Lower leg skin (tissue), 4 donors: ENCODE measurements at regions not wholly inside any gene's neighbourhood (a gene's known extent, or its start where the extent isn't known, plus 50 kb on each side); places are given as distances from the start of the nearest gene placed in this dataset.

Experiments used
- DNase-seq, 2 donors: peaks; one replicate each; pipeline ENCODE4 v3.0.0-alpha.2; 2019; ENCODE audit warnings: low spot score in 2 of 2
- H3K4me3 ChIP-seq: fragments of 200-600 bp; sonication (generic); 2 replicates; pipeline ENCODE4 v1.5.1; 2017; ENCODE audit warnings: mild to moderate bottlenecking, low read depth; ENCODE audit not compliant: poor library complexity, severe bottlenecking
- CTCF ChIP-seq, 3 donors: fragments of 450-650 bp; IDR thresholded peaks; one replicate each; pipeline ENCODE4 v1.5.1; 2016; ENCODE audit warnings: antibody characterized with exemption in 3 of 3, mild to moderate bottlenecking in 3 of 3, moderate library complexity in 2 of 3
- POLR2A ChIP-seq, 2 donors: fragments of 450-650 bp; IDR thresholded peaks; one replicate each; pipeline ENCODE4 v1.6.1; 2016 to 2017; ENCODE audit warnings: antibody characterized with exemption in 2 of 2, mild to moderate bottlenecking in 1 of 2, moderate library complexity in 1 of 2
- WGBS, 2 donors: methylation state at CpG; one replicate each; pipeline ENCODE4 v1.1.5; 2018; 5-methylcytosine and 5-hydroxymethylcytosine counted together
- intact Hi-C: fragments of 100-400 bp; cut with DNase I; formaldehyde crosslinking; loops from one replicate; pipeline ENCODE4 v1.15.0; 2023; ENCODE audit warnings: low total_unique reads

- WGBS, 2 donors = 76 to 93% methylated on average over 7 of the region's 7 CpGs
- intact Hi-C loops = no loop called here
- no peak overlapping the region for H3K4me3 ChIP-seq
- DNase-seq = no peak
- TF ChIP-seq POLR2A (IDR thresholded peaks at IDR 0.05) (no peak), CTCF (IDR thresholded peaks at IDR 0.05) (no peak)
Measured at GRCh38 chr13:40336228-40337221, 329.9 kb downstream of the FOXO1 start.

DNA sequence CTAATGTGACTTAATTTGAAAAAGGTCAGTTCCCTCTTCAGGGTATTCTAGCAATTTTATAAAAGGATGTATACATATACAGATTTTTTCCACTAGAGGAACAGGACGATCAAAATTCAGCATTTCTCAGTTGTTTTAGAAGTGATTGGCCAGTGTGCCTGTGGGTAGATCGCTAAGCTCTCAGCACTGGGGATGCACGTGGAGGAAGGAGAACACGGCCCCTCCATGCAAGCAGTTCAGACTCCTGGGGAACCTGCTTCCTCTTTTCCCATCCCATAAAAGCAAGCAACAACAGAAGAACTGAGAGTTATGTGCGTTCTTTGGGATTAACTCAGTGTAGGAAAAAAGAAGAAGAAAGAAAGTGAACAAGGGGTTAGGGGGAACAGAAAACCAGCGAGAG, 328.8 kb downstream of the FOXO1 start:
- DNase-seq = no peak
- TF ChIP-seq CTCF (IDR thresholded peaks at IDR 0.05) (no peak), POLR2A (IDR thresholded peaks at IDR 0.05) (no peak)
- H3K4me3 ChIP-seq = no peak overlapping the region
- 84 to 88% methylated on average over 6 of the region's 6 CpGs for WGBS, 2 donors
- intact Hi-C loops = no loop called here

- 87 to 92% methylated on average over 5 of the region's 5 CpGs for WGBS, 2 donors
- TF ChIP-seq POLR2A (IDR thresholded peaks at IDR 0.05) = no peak
- DNase-seq = no peak
- H3K4me3 ChIP-seq = no peak overlapping the region
- intact Hi-C loops = no loop called here
Measured at GRCh38 chr13:40338217-40338616, 328.2 kb downstream of the FOXO1 start.

DNA sequence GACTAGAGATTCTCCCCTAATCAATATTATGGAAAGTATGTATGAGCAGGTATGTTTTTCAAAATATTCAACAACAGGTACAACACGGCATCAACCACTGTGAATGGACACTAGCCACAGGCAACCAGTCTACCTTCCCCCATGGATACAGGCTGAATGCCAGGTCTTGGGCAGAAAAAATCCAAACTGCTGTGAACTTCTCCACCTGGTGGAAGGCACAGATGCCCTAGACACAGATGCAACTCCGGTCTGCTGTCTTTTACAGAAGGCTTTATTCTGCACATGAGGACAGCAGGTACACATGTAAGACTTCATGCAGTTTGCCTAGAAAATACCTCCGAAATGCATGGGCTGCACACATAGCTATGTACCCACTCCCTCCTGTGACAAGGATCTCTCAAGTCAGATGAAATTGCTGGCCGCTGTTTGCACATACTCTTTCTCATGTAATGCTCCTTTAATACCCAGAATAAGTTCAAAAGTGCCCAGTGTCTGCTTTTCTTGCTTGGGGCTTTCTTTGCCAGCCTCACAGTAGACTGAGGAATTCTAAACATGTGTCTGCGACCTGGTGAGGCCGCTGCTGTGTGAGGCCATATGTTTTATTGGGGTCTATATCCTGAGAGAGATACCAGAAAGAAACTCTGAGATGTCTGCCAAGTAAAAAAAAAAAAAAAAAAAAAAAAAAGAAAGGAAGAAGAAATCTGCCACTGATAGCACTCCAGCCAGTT, 325.9 kb downstream of the FOXO1 start:
- no peak for DNase-seq
- intact Hi-C loops = no loop called here
- TF ChIP-seq CTCF (IDR thresholded peaks at IDR 0.05) (no peak), POLR2A (IDR thresholded peaks at IDR 0.05) (no peak)
- H3K4me3 ChIP-seq = no peak overlapping the region
- WGBS, 2 donors = 76 to 79% methylated on average over 6 of the region's 6 CpGs

GRCh38 chr13:40341096-40341471, 325.4 kb downstream of the FOXO1 start:
- DNase-seq = no peak
- intact Hi-C loops = no loop called here
- TF ChIP-seq POLR2A (IDR thresholded peaks at IDR 0.05) = no peak
- no peak for TF ChIP-seq CTCF (IDR thresholded peaks at IDR 0.05)
- 88 to 91% methylated on average over 1 of the region's 1 CpG for WGBS, 2 donors
- no peak overlapping the region for H3K4me3 ChIP-seq

DNA sequence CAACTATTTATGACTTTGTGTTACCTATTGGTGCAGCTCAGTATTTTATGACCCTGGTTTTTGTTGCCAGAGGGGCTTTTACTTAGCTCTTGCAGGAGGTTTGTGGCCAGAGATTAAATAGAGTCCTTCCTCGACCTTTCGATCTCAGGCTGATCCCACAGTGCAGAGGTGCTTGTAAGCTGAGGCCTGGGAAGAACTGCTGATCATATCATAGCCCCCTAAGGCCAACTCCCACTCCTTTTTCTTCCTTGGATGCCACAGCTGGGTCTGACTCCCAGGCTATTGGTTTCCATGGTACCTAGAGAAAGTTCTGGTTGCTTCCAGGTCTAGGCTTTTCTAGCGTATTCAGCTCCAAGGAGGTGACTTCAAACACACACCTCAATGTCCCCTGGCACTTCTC, 324.9 kb downstream of the FOXO1 start:
- DNase-seq = no peak
- WGBS, 2 donors = 84 to 91% methylated on average over 3 of the region's 3 CpGs
- intact Hi-C loops = no loop called here
- H3K4me3 ChIP-seq = no peak overlapping the region
- no peak for TF ChIP-seq POLR2A (IDR thresholded peaks at IDR 0.05)
- TF ChIP-seq CTCF (IDR thresholded peaks at IDR 0.05) = no peak
